NCI-H2171 (cell line): ENCODE measurements at regions not wholly inside any gene's neighbourhood (a gene's known extent, or its start where the extent isn't known, plus 50 kb on each side); places are given as distances from the start of the nearest gene placed in this dataset.

Source experiments
- DNase-seq: peaks from one replicate; lab custom pipeline; 2025; lab: John Stamatoyannopoulos, UW

DNA sequence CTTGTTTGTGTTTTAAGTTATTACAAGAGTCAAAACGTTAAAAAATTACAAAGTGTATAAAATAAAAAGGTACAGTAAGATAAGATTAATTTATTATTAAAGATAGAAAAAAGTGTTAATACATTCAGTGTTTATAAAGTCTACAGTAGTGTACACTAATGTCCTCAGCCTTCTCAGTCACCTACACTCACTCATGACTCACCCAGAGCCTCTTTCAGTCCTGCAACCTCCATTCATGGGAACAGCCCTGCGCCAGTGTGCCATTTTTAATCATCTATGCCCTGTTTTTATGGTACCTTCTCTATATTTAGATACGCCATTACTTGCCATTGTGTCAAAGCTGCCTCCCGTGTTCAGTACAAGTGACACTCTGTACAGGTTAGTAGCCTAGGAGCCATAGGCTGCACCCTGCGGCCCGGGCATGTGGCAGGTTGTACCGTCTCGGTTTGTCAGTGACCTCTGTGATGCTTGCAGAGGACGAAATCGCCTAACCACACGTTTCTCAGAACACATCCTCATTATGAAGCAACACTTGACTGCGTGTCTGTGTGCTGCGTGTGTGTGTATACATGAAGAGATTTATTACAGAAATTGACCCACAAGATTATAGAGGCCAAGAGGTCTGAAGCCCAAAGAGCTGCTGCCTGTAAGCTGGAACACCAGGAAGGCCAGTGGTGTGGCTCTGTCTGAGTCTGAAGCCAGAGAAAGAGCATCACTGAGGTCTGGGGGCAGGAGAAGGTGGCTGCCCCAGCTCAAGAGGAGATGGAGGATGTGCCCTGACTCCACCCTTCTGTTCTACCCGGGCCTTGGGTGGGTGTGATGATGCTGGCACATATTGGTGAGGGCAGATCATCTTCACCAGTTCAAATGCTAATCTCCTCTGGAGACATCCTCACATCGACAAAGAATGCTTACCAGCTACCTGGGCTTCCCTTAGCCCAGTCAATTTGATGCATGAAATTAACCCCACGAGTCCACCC lies 116.6 kb upstream of the C14orf180 start:
- DNase-seq: no peak

DNA sequence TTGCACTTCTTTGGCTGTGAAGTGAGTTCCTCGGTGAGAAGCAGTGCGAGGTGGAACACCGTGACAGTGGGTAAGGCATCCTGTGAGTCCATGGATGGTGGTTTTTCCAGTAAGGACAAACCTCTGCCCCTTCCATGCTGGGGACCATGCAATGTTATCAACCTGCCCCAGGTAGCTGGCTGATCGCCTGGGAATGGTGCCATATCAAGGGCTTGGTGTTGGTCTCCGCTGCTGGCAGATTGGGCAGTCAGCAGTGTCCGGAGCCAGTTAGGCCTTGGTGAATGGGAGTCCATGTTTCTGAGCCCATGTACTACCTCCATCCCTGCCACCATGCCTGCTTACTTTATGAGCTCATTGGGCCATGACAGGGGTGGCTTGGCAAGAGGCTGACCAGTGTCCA lies 114.7 kb upstream of the C14orf180 start:
- no peak for DNase-seq

DNA sequence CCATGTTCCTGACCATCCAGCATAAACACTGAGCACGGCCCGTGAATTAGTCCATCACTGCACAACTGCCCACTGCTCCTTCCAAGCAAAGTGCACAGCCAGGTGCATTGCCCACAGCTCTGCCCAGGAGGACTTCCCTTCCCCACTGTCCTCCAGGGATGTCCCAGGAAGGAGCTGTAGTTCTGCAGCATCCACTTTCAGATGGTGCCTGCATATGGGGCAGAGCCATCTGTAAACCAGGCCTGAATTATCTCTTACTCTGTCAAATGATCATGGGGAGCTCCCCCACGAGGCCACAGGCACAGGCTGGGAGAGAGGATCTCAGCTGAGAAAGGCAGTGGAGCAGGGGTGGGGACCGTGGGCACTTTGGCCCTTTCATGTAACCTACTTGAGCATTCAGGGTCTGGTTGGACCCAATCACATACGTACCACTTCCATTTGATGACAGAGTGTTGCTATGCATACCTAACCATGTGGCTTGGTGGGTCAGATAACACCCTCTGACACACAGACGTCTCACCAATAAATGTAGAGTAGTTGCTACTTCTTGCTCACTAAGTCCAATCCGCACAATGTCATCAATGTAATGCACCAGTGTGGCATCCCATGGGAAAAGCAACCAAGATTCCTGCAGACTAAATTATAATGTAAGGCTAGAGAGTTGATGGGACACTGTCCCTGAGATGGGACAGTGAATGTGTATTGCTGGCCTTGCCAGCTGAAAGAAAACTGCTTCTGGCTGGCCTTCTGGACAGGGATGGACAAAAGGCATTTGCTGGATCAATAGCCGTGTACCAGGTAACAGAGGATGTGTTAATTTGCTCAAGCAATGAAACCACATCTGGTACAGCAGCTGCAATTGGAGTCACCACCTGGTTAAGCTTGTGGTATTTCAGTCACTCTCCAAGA lies 113.8 kb upstream of the C14orf180 start:
- DNase-seq: no peak

DNA sequence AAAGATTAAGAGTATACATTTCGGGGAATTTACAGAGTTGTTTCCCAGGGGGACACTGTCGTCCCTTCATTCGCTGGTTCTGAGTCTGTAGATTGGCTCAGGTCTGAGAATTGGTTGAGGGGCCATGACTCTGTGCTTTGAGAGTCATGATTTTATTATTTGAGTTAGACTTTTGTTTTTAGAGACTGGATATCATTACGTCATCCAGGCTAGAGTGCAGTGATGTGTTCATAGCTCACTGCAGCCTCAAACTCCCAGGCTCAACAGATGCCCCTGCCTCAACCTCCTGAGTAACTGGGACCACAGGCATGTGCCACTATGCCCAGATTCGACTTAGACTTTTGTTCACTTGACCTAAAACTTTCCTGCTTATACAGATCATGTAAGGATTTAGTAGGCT lies 112.3 kb upstream of the C14orf180 start:
- no peak for DNase-seq

DNA sequence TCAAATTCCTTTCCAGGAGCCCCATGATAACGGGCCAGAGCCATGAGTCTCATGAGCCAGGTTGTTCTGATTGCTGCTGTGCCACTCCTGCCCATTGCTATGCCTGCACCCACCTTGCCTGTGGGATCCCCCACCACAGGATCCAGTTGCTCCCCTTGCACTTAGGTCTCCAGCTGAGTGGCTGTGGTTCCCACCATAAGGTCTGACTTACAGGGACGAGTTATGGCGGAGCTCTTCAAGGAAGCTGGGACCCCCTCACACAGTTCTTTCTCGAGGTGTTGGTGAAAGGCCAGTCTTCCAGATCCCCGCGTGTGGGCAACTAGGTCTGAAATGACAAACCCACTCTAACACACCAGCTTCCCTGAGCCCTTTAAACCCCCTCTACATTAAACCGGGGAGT lies 111.9 kb upstream of the C14orf180 start:
- DNase-seq: no peak

DNA sequence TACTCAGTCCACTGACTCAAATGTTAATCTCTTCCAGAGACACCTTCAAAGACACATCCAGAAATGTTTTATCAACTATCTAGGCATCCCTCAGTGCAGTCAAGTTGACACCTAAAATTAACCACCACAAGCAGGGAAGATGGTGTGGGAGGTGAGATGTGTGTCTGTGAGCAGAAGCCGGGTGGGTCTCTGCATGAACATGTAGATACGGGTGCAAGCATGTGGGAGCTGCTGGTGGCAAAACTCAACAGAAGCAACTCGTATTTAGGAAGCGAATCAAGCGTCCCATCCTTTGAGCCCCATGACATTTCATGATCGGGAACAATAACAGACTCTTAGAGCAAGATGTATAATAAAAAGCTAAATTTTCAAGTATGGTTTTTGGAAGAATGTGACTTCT lies 110.0 kb upstream of the C14orf180 start:
- no peak for DNase-seq

DNA sequence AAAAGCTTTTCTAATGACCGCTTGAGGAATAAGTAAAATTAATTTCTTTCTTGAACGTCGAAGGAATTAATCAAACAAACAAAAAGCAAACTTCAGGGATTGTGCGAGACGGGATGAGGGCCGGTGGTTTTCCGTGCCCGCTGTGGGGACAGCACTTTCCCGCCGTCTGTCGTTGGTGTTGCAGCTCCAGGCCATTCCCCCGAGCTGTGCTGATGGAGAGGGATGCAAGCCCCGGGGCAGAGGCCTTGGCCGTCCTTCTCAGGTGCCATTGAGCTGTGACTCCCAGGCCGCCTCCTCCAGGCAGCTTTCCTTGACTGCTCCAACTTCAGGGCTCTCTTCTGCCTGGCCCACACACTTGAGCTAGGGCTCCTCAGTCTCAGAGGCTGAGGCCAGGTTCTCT lies 109.0 kb upstream of the C14orf180 start:
- DNase-seq: no peak

DNA sequence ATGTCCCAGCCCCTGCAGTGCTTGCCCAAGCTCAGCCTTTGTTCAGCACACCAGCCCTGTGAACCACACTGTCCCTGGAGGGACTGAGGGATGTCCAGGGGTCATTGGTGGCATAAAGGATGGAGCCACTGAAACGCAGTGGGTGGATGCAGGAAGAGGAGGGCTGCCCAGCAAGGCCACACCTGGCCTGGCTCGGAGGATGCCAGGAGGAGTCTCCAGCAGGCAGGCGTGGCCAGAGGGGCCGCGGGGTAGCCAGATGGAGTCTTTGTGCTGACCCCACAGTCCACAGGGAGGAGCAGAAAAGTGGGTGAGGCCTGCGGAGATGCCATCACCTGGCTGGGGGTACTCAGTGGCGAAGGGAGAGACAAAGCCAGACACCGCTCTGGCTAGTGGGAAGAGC lies 108.5 kb upstream of the C14orf180 start:
- DNase-seq: no peak

DNA sequence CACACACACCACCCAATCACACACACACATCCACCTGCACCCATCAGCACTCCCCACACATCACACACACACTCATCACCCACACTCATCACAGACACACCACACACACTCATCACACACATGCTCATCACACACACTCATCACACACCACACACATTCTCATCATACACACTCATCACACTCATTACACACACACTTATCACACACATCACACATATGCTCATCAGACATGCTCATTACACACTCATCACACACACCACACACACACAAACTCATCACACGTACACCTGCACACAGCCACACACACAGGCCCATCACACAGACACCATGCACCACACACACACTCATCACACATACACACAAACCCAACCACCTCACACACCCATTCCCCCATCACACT lies 107.5 kb upstream of the C14orf180 start:
- no peak for DNase-seq

GRCh38 chr14:104472536-104473243 lies 106.9 kb upstream of the C14orf180 start:
- no peak for DNase-seq

- no peak for DNase-seq
These were observed 106.4 kb upstream of the C14orf180 start for GRCh38 chr14:104473244-104473565.

DNA sequence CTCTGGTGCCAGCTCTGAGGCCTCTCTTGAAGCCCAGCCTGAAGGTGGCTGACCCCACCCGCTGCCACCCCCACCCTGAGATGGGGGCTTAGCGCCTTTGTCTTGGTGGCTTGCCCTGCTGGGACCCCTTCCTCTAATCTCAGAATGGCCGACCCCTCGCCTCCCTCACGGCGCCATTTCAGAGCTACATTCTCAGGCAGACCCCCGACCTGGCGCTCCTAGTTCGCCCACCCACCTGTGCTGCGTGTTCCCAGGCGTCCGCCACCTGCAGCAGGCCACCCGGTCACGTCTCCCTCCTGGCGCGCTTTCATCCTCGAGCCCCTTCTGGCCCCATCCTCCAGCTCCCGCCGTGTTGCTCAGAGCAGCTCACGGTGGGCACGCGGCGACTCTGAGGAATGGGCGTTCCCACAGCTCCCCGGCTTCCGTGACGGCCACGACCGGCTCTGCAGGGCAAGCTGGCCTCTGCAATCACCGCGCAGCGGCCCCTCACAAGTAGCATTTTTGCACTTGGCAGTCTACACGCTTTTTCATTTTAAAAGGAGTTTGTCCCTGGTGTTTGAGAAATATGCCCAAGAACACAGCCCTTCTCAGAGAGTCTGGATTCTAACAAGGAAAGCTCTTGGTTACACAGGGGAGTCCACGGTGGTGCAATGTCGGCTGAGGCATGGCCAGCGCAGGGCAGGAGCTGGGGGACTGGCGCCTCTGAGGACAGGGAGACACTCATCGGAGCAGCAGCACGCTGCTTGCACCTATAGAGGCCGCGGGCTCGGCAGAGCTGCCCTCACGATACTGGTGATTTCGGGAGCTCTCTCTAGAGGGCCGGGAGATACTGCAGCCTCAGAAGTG lies 105.7 kb upstream of the C14orf180 start:
- DNase-seq: no peak

GRCh38 chr14:104474495-104475213 lies 104.9 kb upstream of the C14orf180 start:
- DNase-seq: no peak

GRCh38 chr14:104475256-104475655 lies 104.3 kb upstream of the C14orf180 start:
- no peak for DNase-seq

DNA sequence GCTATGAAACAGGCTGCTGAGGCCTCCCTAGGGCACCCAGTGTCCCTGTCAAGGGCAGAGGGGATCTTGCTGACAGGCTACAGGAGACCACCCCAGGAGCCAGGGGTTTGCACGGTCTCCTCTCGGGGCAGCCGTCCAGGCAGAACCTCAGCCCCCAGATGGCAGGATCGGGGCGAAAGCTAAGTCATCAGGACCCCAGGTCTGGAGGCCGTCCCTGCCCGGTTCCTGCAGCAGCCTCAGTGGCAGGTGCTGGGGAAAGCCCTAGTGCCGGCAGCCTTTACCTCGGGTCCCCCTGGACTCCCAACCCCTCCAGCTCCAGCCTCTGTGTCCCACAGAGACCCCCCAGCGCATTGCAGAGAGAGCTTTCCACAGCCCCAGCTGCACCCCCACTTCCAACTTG lies 103.8 kb upstream of the C14orf180 start:
- no peak for DNase-seq

DNA sequence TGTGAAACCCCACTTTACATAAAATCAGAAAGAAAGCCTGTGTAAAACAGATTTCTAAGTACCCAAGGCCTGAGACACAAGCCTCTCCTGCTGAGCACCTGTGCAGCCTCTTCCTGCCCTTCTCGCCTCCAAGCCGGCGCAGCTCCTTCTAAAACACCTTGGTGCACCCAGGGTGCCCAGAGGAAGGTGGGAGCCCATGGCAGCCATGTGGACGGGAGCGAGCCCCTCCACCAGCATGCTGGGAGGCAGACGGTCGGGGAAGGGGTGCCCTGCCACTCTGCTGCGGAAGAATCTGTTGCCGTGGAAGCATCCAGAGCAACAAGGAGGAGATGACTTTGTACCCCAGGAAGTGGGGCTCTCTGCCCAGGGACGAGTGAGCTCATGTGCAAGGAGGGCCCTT lies 103.1 kb upstream of the C14orf180 start:
- no peak for DNase-seq

GRCh38 chr14:104477117-104477623 lies 102.4 kb upstream of the C14orf180 start:
- no peak for DNase-seq

DNA sequence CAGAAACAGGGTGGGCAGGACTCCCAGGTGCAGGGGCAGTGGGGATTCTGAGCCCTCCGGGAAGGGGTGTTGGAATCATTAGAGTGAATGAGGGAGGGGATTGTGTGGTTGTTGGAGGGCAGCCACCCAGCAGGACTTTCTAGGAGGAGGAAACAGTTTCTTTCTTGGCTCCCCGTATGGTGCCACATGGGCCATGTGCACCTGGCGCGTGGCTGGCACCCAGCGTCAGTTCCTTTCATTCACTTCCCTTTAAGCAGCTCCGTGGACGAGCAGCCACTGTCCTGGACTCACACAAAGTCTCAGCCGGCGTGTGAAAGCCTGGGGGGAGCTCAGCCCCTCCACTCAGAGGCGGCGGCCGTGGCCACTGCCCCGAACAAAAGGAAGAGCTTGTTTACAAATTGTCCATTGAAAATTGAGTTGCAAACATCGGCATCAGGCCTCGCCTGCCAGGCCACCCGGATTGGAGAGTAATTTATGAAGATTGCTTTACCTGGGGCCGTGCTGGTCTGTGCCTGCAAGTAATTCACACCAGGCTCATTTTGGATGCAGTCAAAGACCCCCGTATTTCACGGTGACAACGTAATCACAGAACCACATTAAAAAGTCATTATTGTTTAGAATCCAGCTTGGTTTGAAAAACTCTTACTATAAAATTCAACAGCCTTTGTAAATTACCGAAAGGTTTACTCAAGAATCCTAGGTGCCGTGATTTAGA lies 101.7 kb upstream of the C14orf180 start:
- no peak for DNase-seq

GRCh38 chr14:104478656-104479055 lies 100.9 kb upstream of the C14orf180 start:
- DNase-seq: peak; percentile 18

DNA sequence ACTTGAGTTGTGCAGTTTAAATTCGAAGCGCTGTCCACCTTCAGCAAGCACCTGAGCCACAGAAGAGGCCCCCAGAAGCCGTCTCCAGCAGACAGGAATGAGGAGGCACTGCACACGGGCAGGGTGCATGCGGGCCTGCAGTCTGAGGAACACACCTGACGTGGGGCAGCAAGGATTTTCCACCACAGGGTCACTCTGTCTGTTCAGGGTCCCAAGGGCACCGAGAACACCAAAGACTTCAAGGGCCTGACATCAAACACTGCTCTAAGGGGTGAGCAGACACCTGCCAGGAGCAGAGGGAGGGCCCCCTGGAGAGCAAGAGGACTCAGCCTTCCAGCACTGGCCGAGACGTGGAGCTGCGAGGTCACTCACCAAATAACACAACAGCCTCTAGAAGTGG lies 99.7 kb upstream of the C14orf180 start:
- DNase-seq: no peak
